Thyroid gland (tissue), 4 donors: ENCODE measurements at regions not wholly inside any gene's neighbourhood (a gene's known extent, or its start where the extent isn't known, plus 50 kb on each side); places are given as distances from the start of the nearest gene placed in this dataset.

Source experiments
- DNase-seq, 2 donors: peaks; one replicate each; pipeline ENCODE4 v3.0.0-alpha.2; 2019
- H3K27ac ChIP-seq, 3 donors: fragments of 200-600 bp; sonication (generic); 1 replicate in 2 of 3; 2 replicates in 1 of 3; pipeline ENCODE4 v1.5.1; 2016 to 2019; ENCODE audit warnings: mild to moderate bottlenecking in 1 of 3, moderate library complexity in 1 of 3
- H3K27me3 ChIP-seq: fragments of 200-600 bp; sonication (generic); one replicate; pipeline ENCODE4 v1.5.1; 2019
- H3K36me3 ChIP-seq, 2 donors: fragments of 200-600 bp; sonication (generic); one replicate each; pipeline ENCODE4 v1.5.1; 2016 to 2019
- H3K4me1 ChIP-seq, 2 donors: fragments of 200-600 bp; sonication (generic); one replicate each; pipeline ENCODE4 v1.5.1; 2017 to 2019
- H3K4me3 ChIP-seq, 3 donors: fragments of 200-600 bp; sonication (generic); replicated peaks in 1 of 3; 1 replicate in 2 of 3; 2 replicates in 1 of 3; pipeline ENCODE4 v1.5.1; 2016; ENCODE audit warnings: mild to moderate bottlenecking in 1 of 3
- H3K9me3 ChIP-seq: fragments of 200-600 bp; sonication (generic); one replicate; pipeline ENCODE4 v1.5.1; 2017
- POLR2A ChIP-seq, 2 donors: fragments of 450-650 bp; IDR thresholded peaks; one replicate each; pipeline ENCODE4 v1.6.1; 2017; ENCODE audit warnings: antibody characterized with exemption in 2 of 2, mild to moderate bottlenecking in 2 of 2, moderate library complexity in 1 of 2
- WGBS, 2 donors: methylation state at CpG; one replicate each; pipeline ENCODE4 v1.1.5; 2017; 5-methylcytosine and 5-hydroxymethylcytosine counted together
- intact Hi-C: fragments of 100-400 bp; cut with DNase I; formaldehyde crosslinking; loops from one replicate; pipeline ENCODE4 v1.15.1; 2023
- TF ChIP-seq, protein P1 (sequence below), 6 experiments: fragments of 200-600 bp in 3 of 6; fragments of 450-650 bp in 3 of 6; sonication (generic) in 3 of 6; IDR thresholded peaks; one replicate each; pipeline ENCODE4 v1.5.1; 2016 to 2019; ENCODE audit warnings: antibody characterized with exemption in 6 of 6, mild to moderate bottlenecking in 2 of 6, inconsistent platforms in 1 of 6, moderate library complexity in 1 of 6

DNA sequence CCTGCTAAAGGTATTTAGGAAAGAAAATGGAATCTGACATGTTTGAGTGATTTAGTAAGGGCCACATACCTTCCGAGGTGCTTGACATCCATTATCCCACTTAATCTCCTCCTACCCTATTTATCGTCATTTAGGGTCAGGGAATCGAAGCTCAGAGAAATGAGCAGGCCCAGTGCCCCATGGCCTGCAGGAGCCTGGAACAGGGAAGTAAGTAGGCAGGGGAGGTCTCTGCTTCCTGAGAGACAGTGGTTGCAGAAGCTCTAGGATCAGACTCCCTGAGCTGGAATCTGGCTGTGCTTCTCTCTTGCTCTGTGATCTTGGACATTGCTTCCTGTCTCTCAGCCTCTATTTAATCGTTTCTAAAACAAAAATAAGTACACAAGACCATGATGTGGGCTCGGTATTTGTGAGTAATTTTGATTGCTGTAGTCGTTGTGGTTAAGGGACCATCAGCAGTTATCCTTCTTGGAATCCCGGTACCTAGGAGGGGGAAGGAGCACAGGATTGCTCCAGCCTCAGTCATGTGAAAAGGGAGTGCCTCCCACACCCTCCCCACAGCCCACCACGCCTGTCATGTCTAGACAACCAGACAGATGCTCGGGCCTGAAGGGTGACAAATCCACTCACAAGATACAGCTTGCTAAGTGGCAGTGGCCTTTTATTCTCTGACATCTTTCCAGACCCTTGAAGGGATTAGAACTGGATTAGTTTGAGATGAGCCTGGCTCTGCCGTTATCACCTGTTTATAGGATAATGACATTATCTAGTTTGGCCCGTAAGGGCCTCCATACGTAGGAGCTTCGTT is 169.2 kb upstream of the TSHZ3 start:
- no peak overlapping the region for H3K4me3 ChIP-seq
- H3K4me1 ChIP-seq = no peaks in the 10 kb centered on the region
- TF ChIP-seq, protein P1, sequence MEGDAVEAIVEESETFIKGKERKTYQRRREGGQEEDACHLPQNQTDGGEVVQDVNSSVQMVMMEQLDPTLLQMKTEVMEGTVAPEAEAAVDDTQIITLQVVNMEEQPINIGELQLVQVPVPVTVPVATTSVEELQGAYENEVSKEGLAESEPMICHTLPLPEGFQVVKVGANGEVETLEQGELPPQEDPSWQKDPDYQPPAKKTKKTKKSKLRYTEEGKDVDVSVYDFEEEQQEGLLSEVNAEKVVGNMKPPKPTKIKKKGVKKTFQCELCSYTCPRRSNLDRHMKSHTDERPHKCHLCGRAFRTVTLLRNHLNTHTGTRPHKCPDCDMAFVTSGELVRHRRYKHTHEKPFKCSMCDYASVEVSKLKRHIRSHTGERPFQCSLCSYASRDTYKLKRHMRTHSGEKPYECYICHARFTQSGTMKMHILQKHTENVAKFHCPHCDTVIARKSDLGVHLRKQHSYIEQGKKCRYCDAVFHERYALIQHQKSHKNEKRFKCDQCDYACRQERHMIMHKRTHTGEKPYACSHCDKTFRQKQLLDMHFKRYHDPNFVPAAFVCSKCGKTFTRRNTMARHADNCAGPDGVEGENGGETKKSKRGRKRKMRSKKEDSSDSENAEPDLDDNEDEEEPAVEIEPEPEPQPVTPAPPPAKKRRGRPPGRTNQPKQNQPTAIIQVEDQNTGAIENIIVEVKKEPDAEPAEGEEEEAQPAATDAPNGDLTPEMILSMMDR (IDR thresholded peaks at IDR 0.05) = no peak
- no peak for TF ChIP-seq POLR2A (IDR thresholded peaks at IDR 0.05)
- no peaks in the 10 kb centered on the region for H3K27me3 ChIP-seq
- intact Hi-C loops = no loop called here
- WGBS, 2 donors = 56 to 59% methylated on average over 13 of the region's 13 CpGs
- no peaks in the 10 kb centered on the region for H3K36me3 ChIP-seq
- no peak overlapping the region for H3K27ac ChIP-seq
- no peaks in the 10 kb centered on the region for H3K9me3 ChIP-seq
- no peak for DNase-seq

DNA sequence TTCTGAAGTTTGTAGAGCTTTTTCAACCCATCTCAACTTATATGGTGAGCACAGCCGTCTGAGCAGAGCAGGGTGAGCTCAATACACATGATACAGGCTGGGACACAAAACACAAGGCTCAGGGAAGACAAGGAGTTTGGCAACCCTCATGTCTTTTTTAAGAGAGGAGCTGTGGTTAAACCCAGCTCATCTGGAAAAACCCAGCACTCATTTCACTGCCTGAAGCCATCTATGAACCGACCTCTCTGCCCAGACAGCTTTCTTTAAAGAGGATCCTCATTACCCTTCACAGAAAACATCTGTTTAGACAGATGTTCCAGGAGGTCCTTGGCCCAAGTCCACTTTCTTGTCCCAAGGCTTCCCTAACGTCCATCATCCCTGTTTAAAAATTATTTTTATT is 170.0 kb upstream of the TSHZ3 start:
- no peaks in the 10 kb centered on the region for H3K9me3 ChIP-seq
- no peak for TF ChIP-seq POLR2A (IDR thresholded peaks at IDR 0.05)
- TF ChIP-seq, protein P1 (IDR thresholded peaks at IDR 0.05) = no peak
- H3K27ac ChIP-seq = no peak overlapping the region
- H3K4me3 ChIP-seq = no peak overlapping the region
- no peaks in the 10 kb centered on the region for H3K27me3 ChIP-seq
- intact Hi-C loops = no loop called here
- DNase-seq = no peak
- H3K4me1 ChIP-seq = no peaks in the 10 kb centered on the region
- no peaks in the 10 kb centered on the region for H3K36me3 ChIP-seq
- 70 to 71% methylated on average over 3 of the region's 3 CpGs for WGBS, 2 donors

GRCh38 chr19:31519908-31520307 is 170.7 kb upstream of the TSHZ3 start:
- Histone ChIP-seq H3K36me3 (no peaks in the 10 kb centered on the region), H3K4me3 (no peak overlapping the region), H3K27ac (no peak overlapping the region), H3K9me3 (no peaks in the 10 kb centered on the region), H3K27me3 (no peaks in the 10 kb centered on the region), H3K4me1 (no peaks in the 10 kb centered on the region)
- no peak for DNase-seq
- TF ChIP-seq, protein P1 (IDR thresholded peaks at IDR 0.05) = no peak
- no peak for TF ChIP-seq POLR2A (IDR thresholded peaks at IDR 0.05)
- WGBS, 2 donors = 82 to 92% methylated on average over 1 of the region's 1 CpG
- intact Hi-C loops = no loop called here

DNA sequence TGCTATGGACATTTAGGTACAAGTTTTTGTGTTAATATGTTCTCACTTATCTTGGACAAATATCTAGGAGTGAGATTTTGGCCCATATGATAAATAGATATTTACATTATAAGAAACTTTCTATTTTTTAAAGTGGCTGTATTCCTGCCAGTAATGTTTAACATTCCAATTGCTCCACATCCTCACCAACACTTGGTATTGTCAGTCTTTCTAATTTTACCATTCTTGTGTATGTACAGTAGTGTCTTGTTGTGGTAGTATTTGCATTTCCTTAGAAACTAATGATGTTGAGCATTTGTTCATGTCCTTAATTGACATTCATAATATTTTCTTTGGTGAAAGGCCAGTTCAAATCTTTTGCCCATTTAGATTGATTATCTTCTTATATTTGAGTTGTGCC is 171.4 kb upstream of the TSHZ3 start:
- no peaks in the 10 kb centered on the region for H3K27me3 ChIP-seq
- no peak for TF ChIP-seq POLR2A (IDR thresholded peaks at IDR 0.05)
- TF ChIP-seq, protein P1 (IDR thresholded peaks at IDR 0.05) = no peak
- no peaks in the 10 kb centered on the region for H3K4me1 ChIP-seq
- no peak overlapping the region for H3K4me3 ChIP-seq
- no peak for DNase-seq
- no peaks in the 10 kb centered on the region for H3K9me3 ChIP-seq
- intact Hi-C loops = no loop called here
- no peak overlapping the region for H3K27ac ChIP-seq
- H3K36me3 ChIP-seq = no peaks in the 10 kb centered on the region

DNA sequence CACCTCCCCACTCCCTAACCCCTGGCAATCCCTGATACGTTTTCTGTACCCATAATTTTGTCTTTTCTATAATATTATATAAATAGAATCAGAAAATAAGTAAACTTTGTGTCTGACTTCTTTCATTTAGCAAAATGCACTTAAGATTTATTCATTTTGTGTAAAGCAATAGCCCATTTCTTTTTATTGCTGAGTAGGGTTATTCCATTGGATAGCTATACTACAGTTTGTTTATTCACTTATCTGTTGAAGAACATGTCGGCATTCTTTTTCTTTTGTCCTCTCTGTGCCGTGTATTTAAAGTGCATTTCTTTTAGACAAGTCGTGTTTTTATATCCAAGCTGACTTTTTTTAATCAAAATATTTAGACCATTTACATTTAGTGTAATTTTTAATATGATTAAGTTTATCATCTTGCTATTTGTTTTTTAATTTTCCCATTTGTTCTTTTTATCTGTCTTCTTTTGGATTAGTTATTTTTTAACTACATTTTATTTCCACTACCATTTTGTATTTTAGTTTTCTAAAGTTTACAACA is 176.4 kb upstream of the TSHZ3 start:
- no peak for TF ChIP-seq POLR2A (IDR thresholded peaks at IDR 0.05)
- TF ChIP-seq, protein P1 (IDR thresholded peaks at IDR 0.05) = no peak
- Histone ChIP-seq H3K9me3 (no peaks in the 10 kb centered on the region), H3K4me3 (no peak overlapping the region), H3K27ac (no peak overlapping the region), H3K27me3 (no peaks in the 10 kb centered on the region), H3K4me1 (no peaks in the 10 kb centered on the region), H3K36me3 (no peaks in the 10 kb centered on the region)
- no peak for DNase-seq
- intact Hi-C loops = no loop called here
- 92% methylated on average over 4 of the region's 4 CpGs for WGBS, 2 donors
